Panc1 (cell line): ENCODE measurements at regions not wholly inside any gene's neighbourhood (a gene's known extent, or its start where the extent isn't known, plus 50 kb on each side); places are given as distances from the start of the nearest gene placed in this dataset.

Experiments used
- ATAC-seq: fragments of 200-7000 bp; cut with Tn5 transposase; 2 replicates; pipeline ENCODE4 v1.9.1; 2020; ENCODE audit warnings: mild to moderate bottlenecking, moderate library complexity
- BruUV-seq: library from RNA; stranded (reverse); fragments of 400-500 nt; replicated peaks from 2 replicates; lab custom pipeline; 2021; lab: Mats Ljungman, UMichigan
- CTCF ChIA-PET: fragments of 300-600 bp; sonication (Branson Sonifier 250); formaldehyde crosslinking; loops from one replicate; lab custom pipeline; 2022; ENCODE audit warnings: antibody characterized with exemption; lab: Charles Lee
- POLR2A ChIA-PET: fragments of 300-600 bp; sonication (Branson Sonifier 250); formaldehyde crosslinking; loops from one replicate; lab custom pipeline; 2022; ENCODE audit warnings: antibody characterized with exemption; lab: Charles Lee
- DNase-seq: peaks from one replicate; pipeline ENCODE4 v3.0.0-alpha.2; 2010; ENCODE audit warnings: low read depth, low spot score
- H3K27ac ChIP-seq: 2 replicates; pipeline ENCODE4 v1.5.1; 2011; ENCODE audit warnings: mild to moderate bottlenecking, low read length, inconsistent platforms
- H3K27me3 ChIP-seq: fragments of 200-500 bp; sonication (Bioruptor generic); 2 replicates; pipeline ENCODE4 v1.6.0; 2014; ENCODE audit warnings: low read length, inconsistent platforms; ENCODE audit not compliant: control insufficient read depth, insufficient read depth
- H3K36me3 ChIP-seq: fragments of 200-500 bp; sonication (Bioruptor generic); 2 replicates; pipeline ENCODE4 v1.5.1; 2014; ENCODE audit warnings: inconsistent platforms, mild to moderate bottlenecking, low read length, moderate library complexity; ENCODE audit not compliant: control insufficient read depth, insufficient read depth
- H3K4me1 ChIP-seq: 2 replicates; pipeline ENCODE4 v1.5.1; 2011; ENCODE audit warnings: inconsistent platforms, mild to moderate bottlenecking, low read length, moderate library complexity; ENCODE audit not compliant: control insufficient read depth, insufficient read depth
- H3K4me3 ChIP-seq, 2 experiments: 2 replicates each; pipeline ENCODE4 v1.5.1; 2011 to 2012; ENCODE audit warnings: low read depth in 2 of 2, low read length in 2 of 2, mild to moderate bottlenecking in 2 of 2, inconsistent platforms in 1 of 2, moderate library complexity in 1 of 2
- H3K9me3 ChIP-seq: fragments of 200-500 bp; sonication (Bioruptor generic); 2 replicates; pipeline ENCODE4 v1.5.1; 2014; ENCODE audit warnings: low read depth, mild to moderate bottlenecking, inconsistent platforms, low read length, moderate library complexity; ENCODE audit not compliant: control insufficient read depth, insufficient read depth
- POLR2AphosphoS5 ChIP-seq: IDR thresholded peaks from 2 replicates; pipeline ENCODE4 v1.6.1; 2012; ENCODE audit warnings: mild to moderate bottlenecking, low read depth, low read length, moderate library complexity
- SIN3A ChIP-seq: IDR thresholded peaks from 2 replicates; pipeline ENCODE4 v1.6.1; 2012; ENCODE audit warnings: low read depth, mild to moderate bottlenecking, low read length, moderate library complexity, borderline replicate concordance; ENCODE audit not compliant: insufficient read depth
- TCF7L2 ChIP-seq: IDR thresholded peaks from 2 replicates; pipeline ENCODE4 v1.6.1; 2011; ENCODE audit warnings: mild to moderate bottlenecking, low read depth, low read length, inconsistent platforms
- in situ Hi-C: cut with HindIII; loops from 2 replicates; pipeline ENCODE4 v1.10.0; 2016; ENCODE audit warnings: low sequenced_read_pairs, low pct_unique_long_range_greater_than_20kb
- intact Hi-C: fragments of 100-400 bp; cut with micrococcal nuclease; formaldehyde crosslinking; loops from one replicate; pipeline ENCODE4 v1.10.0; 2022; ENCODE audit not compliant: unreplicated experiment
- TF ChIP-seq, protein P1 (sequence below): fragments of 450-650 bp; IDR thresholded peaks from 2 replicates; pipeline ENCODE4 v1.5.1; 2017; ENCODE audit warnings: mild to moderate bottlenecking
- TF ChIP-seq, protein P2 (sequence below), 2 experiments: IDR thresholded peaks; 2 replicates each; pipeline ENCODE4 v1.6.1; 2011 to 2012; ENCODE audit warnings: low read depth in 2 of 2, control low read depth in 1 of 2, low read length in 1 of 2, mild to moderate bottlenecking in 1 of 2, moderate library complexity in 1 of 2; ENCODE audit not compliant: insufficient read depth in 1 of 2

DNA sequence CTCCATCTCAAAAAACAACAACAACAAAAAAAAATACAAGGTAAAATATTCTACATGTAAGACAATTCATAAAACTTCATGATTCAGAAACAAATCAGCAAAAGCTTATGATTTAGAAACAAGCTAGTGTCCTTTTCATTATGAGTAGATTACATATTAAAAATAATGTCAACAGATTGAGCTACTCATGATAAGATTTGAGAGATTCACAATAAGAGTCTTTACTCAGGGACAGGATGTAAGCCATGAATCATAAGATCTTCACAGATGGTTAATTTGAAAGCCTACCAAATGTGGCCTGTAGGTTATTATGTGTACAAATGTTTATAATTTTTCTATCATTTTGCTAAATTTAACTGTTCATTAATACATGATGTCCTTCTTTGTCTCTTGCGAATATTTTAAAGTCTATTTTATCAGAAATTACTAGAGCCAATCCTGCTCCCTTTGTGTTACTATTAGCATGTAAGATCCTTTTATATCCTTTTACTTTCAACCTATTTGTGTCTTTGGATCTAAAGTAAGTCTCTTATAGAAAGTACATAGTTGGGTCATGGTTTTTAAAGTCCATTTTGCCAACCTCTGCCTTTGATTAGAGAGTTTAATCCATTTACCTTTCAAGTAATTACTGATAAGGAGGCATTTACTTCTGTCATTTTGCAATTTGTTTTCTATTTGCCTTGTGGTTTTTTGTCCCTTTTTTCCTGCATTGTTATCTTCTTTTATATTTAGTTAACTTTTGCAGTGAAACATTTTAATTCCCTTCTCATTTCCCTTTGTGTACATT lies 68.3 kb upstream of the RXFP2 start:
- Histone ChIP-seq H3K36me3 (no peaks in the 10 kb centered on the region), H3K27ac (no peak overlapping the region), H3K27me3 (no peaks in the 10 kb centered on the region), H3K9me3 (no peaks in the 10 kb centered on the region), H3K4me3 (no peak overlapping the region), H3K4me1 (no peaks in the 10 kb centered on the region)
- in situ Hi-C loops (no loop called here), intact Hi-C loops (no loop called here)
- ChIA-PET CTCF (no interaction called here), POLR2A (no interaction called here)
- BruUV-seq = no TSS peak
- DNase-seq (no peak), ATAC-seq (no peak)
- TF ChIP-seq, protein P1, sequence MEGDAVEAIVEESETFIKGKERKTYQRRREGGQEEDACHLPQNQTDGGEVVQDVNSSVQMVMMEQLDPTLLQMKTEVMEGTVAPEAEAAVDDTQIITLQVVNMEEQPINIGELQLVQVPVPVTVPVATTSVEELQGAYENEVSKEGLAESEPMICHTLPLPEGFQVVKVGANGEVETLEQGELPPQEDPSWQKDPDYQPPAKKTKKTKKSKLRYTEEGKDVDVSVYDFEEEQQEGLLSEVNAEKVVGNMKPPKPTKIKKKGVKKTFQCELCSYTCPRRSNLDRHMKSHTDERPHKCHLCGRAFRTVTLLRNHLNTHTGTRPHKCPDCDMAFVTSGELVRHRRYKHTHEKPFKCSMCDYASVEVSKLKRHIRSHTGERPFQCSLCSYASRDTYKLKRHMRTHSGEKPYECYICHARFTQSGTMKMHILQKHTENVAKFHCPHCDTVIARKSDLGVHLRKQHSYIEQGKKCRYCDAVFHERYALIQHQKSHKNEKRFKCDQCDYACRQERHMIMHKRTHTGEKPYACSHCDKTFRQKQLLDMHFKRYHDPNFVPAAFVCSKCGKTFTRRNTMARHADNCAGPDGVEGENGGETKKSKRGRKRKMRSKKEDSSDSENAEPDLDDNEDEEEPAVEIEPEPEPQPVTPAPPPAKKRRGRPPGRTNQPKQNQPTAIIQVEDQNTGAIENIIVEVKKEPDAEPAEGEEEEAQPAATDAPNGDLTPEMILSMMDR = no peak
- TF ChIP-seq SIN3A (no peak), TCF7L2 (no peak), POLR2AphosphoS5 (no peak)
- TF ChIP-seq, protein P2, sequence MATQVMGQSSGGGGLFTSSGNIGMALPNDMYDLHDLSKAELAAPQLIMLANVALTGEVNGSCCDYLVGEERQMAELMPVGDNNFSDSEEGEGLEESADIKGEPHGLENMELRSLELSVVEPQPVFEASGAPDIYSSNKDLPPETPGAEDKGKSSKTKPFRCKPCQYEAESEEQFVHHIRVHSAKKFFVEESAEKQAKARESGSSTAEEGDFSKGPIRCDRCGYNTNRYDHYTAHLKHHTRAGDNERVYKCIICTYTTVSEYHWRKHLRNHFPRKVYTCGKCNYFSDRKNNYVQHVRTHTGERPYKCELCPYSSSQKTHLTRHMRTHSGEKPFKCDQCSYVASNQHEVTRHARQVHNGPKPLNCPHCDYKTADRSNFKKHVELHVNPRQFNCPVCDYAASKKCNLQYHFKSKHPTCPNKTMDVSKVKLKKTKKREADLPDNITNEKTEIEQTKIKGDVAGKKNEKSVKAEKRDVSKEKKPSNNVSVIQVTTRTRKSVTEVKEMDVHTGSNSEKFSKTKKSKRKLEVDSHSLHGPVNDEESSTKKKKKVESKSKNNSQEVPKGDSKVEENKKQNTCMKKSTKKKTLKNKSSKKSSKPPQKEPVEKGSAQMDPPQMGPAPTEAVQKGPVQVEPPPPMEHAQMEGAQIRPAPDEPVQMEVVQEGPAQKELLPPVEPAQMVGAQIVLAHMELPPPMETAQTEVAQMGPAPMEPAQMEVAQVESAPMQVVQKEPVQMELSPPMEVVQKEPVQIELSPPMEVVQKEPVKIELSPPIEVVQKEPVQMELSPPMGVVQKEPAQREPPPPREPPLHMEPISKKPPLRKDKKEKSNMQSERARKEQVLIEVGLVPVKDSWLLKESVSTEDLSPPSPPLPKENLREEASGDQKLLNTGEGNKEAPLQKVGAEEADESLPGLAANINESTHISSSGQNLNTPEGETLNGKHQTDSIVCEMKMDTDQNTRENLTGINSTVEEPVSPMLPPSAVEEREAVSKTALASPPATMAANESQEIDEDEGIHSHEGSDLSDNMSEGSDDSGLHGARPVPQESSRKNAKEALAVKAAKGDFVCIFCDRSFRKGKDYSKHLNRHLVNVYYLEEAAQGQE (IDR thresholded peaks at IDR 0.05; ENCODE audit: insufficient read depth in 1 of 2, low read depth in 2 of 2, low read length in 1 of 2) = no peak

DNA sequence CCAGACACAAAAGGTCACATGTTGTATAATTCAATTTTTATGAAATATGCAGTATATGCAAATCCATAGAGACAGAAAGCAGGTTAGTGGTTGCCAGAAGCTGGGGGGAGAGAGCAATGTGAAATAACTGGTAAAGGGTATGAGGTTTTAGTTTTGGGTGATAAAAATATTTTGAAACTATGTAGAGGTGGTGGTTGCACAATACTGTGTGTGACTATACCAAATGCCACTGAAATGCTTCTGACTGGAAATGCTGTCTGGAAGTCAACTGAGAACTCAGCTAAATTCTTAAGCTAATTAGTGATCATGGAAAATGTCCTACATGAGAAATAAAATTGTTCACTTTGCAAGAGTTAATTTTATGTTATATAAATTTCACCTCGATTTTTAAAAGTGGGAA lies 65.3 kb upstream of the RXFP2 start:
- no peaks in the 10 kb centered on the region for H3K9me3 ChIP-seq
- no peak overlapping the region for H3K27ac ChIP-seq
- no peak for ATAC-seq
- TF ChIP-seq, protein P1 = no peak
- TF ChIP-seq SIN3A = no peak
- ChIA-PET CTCF (no interaction called here), POLR2A (no interaction called here)
- no peak for DNase-seq
- H3K36me3 ChIP-seq = no peaks in the 10 kb centered on the region
- no peaks in the 10 kb centered on the region for H3K27me3 ChIP-seq
- no TSS peak for BruUV-seq
- in situ Hi-C loops (no loop called here), intact Hi-C loops (no loop called here)
- H3K4me3 ChIP-seq = no peak overlapping the region
- no peaks in the 10 kb centered on the region for H3K4me1 ChIP-seq
